HG03432 (cell line): ENCODE measurements at regions not wholly inside any gene's neighbourhood (a gene's known extent, or its start where the extent isn't known, plus 50 kb on each side); places are given as distances from the start of the nearest gene placed in this dataset.

ENCODE experiments used
- ATAC-seq: cut with Tn5 transposase; IDR thresholded peaks from one replicate; pipeline ENCODE4 v1.9.1; 2021; ENCODE audit warnings: mild to moderate bottlenecking, moderate library complexity; ENCODE audit not compliant: unreplicated experiment

- no peak for ATAC-seq
Measured at GRCh38 chr2:236940916-236941520, 144.7 kb upstream of the COPS8 start.

- no peak for ATAC-seq
Measured at GRCh38 chr2:236941551-236941950, 144.1 kb upstream of the COPS8 start.

- no peak for ATAC-seq
Measured at GRCh38 chr2:236942554-236942953, 143.1 kb upstream of the COPS8 start.

GRCh38 chr2:236943068-236943467 lies 142.6 kb upstream of the COPS8 start:
- ATAC-seq = no peak

- no peak for ATAC-seq
Measured at GRCh38 chr2:236943841-236944513, 141.7 kb upstream of the COPS8 start.

GRCh38 chr2:236944561-236944960 lies 141.1 kb upstream of the COPS8 start:
- no peak for ATAC-seq

- no peak for ATAC-seq
Measured at GRCh38 chr2:236945431-236946016, 140.2 kb upstream of the COPS8 start.

- no peak for ATAC-seq
Measured at GRCh38 chr2:236946871-236947270, 138.8 kb upstream of the COPS8 start.

- no peak for ATAC-seq
Measured at GRCh38 chr2:236947294-236947693, 138.4 kb upstream of the COPS8 start.

- ATAC-seq = no peak
Measured at GRCh38 chr2:236947896-236948295, 137.8 kb upstream of the COPS8 start.

GRCh38 chr2:236949089-236949905 lies 136.4 kb upstream of the COPS8 start:
- ATAC-seq = no peak

- ATAC-seq = no peak
Measured at GRCh38 chr2:236951830-236952475, 133.7 kb upstream of the COPS8 start.

GRCh38 chr2:236954641-236955040 lies 131.0 kb upstream of the COPS8 start:
- ATAC-seq = no peak

- no peak for ATAC-seq
Measured at GRCh38 chr2:236955521-236956030, 130.1 kb upstream of the COPS8 start.

- no peak for ATAC-seq
Measured at GRCh38 chr2:236956031-236956618, 129.6 kb upstream of the COPS8 start.

GRCh38 chr2:236956641-236957040 lies 129.0 kb upstream of the COPS8 start:
- no peak for ATAC-seq

GRCh38 chr2:236959036-236959435 lies 126.7 kb upstream of the COPS8 start:
- ATAC-seq = no peak

- no peak for ATAC-seq
Measured at GRCh38 chr2:236959876-236960275, 125.8 kb upstream of the COPS8 start.

- ATAC-seq = no peak
Measured at GRCh38 chr2:236960531-236960930, 125.2 kb upstream of the COPS8 start.

GRCh38 chr2:236962816-236963215 lies 122.9 kb upstream of the COPS8 start:
- ATAC-seq = no peak
